Thoracic aorta (tissue), 2 donors: ENCODE measurements at regions not wholly inside any gene's neighbourhood (a gene's known extent, or its start where the extent isn't known, plus 50 kb on each side); places are given as distances from the start of the nearest gene placed in this dataset.
"Not testable (repeated sequence)": the region's sequence is repeated elsewhere in the genome, so short reads cannot be mapped to it uniquely, and the experiment has no call there.

ENCODE experiments used
- ATAC-seq: fragments of 150-250 bp; one replicate; pipeline ENCODE4 v1.8.0; 2017; ENCODE audit warnings: low read depth; ENCODE audit not compliant: insufficient number of reproducible peaks, low FRiP score
- DNase-seq: peaks from one replicate; pipeline ENCODE4 v3.0.0-alpha.2; 2020; ENCODE audit warnings: low spot score
- H3K27ac ChIP-seq, 2 donors: fragments of 200-600 bp; sonication (generic); 1 replicate in 1 of 2; 2 replicates in 1 of 2; pipeline ENCODE4 v1.5.1; 2016; ENCODE audit warnings: mild to moderate bottlenecking in 2 of 2, moderate library complexity in 2 of 2
- H3K27me3 ChIP-seq: fragments of 200-600 bp; sonication (generic); replicated peaks from 2 replicates; pipeline ENCODE4 v1.6.0; 2016; ENCODE audit warnings: mild to moderate bottlenecking; ENCODE audit not compliant: insufficient read depth
- H3K36me3 ChIP-seq: fragments of 200-600 bp; sonication (generic); one replicate; pipeline ENCODE4 v1.5.1; 2016
- H3K4me1 ChIP-seq, 2 donors: fragments of 200-600 bp; sonication (generic); 1 replicate in 1 of 2; 2 replicates in 1 of 2; pipeline versions ENCODE4 v1.5.1 to v1.6.0; 2016; ENCODE audit warnings: low read depth in 2 of 2, mild to moderate bottlenecking in 1 of 2; ENCODE audit not compliant: control insufficient read depth in 1 of 2
- H3K4me3 ChIP-seq: fragments of 200-600 bp; sonication (generic); 2 replicates; pipeline ENCODE4 v1.5.1; 2016; ENCODE audit warnings: mild to moderate bottlenecking
- H3K9me3 ChIP-seq: fragments of 200-600 bp; sonication (generic); 2 replicates; pipeline ENCODE4 v1.5.1; 2016
- TF ChIP-seq, protein P1 (sequence below): fragments of 200-600 bp; sonication (generic); IDR thresholded peaks from one replicate; pipeline ENCODE4 v1.5.1; 2019; ENCODE audit warnings: antibody characterized with exemption

GRCh38 chrX:26762253-26762652 is 546.3 kb downstream of the MAGEB5 start:
- H3K36me3 ChIP-seq = no peaks in the 10 kb centered on the region
- H3K27ac ChIP-seq = no peak overlapping the region
- no peak overlapping the region for H3K4me3 ChIP-seq
- DNase-seq = no peak
- no peaks in the 10 kb centered on the region for H3K9me3 ChIP-seq
- H3K4me1 ChIP-seq = no peaks in the 10 kb centered on the region
- TF ChIP-seq, protein P1, sequence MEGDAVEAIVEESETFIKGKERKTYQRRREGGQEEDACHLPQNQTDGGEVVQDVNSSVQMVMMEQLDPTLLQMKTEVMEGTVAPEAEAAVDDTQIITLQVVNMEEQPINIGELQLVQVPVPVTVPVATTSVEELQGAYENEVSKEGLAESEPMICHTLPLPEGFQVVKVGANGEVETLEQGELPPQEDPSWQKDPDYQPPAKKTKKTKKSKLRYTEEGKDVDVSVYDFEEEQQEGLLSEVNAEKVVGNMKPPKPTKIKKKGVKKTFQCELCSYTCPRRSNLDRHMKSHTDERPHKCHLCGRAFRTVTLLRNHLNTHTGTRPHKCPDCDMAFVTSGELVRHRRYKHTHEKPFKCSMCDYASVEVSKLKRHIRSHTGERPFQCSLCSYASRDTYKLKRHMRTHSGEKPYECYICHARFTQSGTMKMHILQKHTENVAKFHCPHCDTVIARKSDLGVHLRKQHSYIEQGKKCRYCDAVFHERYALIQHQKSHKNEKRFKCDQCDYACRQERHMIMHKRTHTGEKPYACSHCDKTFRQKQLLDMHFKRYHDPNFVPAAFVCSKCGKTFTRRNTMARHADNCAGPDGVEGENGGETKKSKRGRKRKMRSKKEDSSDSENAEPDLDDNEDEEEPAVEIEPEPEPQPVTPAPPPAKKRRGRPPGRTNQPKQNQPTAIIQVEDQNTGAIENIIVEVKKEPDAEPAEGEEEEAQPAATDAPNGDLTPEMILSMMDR = no peak
- no peaks in the 10 kb centered on the region for H3K27me3 ChIP-seq
- no peak for ATAC-seq

- not testable (repeated sequence) for H3K4me3 ChIP-seq, H3K4me1 ChIP-seq, ATAC-seq, H3K27ac ChIP-seq, H3K27me3 ChIP-seq, DNase-seq, H3K9me3 ChIP-seq, H3K36me3 ChIP-seq
Measured at GRCh38 chrX:26755760-26756159, 539.8 kb downstream of the MAGEB5 start.

- ATAC-seq (no peak), DNase-seq (no peak)
- Histone ChIP-seq H3K4me1 (no peaks in the 10 kb centered on the region), H3K27me3 (no peaks in the 10 kb centered on the region), H3K27ac (no peak overlapping the region), H3K36me3 (no peaks in the 10 kb centered on the region), H3K9me3 (no peaks in the 10 kb centered on the region), H3K4me3 (no peak overlapping the region)
- TF ChIP-seq, protein P1 = no peak
Measured at GRCh38 chrX:26747877-26748276, 531.9 kb downstream of the MAGEB5 start.

DNA sequence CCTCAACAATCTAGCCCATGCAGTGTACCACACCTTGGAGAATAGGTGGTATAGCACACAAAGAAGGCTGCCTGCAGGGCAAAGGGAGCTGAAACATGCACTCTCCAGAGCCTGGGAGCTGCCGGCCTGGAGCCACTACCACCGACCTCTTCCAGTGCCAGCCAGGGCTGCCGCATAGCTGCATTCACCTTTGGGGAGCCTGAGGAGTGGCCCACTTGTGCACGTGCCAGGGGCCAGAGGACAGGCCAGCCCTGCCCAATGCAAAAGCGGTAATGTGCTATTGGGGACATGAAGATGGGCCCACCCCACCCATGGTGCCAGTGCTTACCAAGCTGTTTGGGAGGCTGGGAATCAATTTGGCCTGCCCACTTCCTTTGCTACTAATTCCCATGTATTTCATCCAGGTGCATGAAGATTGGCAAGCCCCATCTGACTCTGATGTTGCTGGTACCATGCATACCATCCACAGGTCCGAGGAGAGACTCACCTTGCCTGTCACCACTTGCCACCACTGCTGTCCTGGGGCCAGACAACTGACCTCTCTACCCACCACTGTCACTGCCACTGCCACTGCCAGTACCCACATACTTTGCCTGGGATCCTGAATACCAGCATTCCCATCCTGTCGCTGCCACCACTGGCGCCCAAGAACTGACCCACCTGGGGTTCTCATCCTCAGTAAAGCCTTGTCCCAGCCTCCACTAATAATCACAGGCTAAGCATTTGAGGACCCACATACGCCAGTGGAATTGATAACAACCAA is 506.9 kb downstream of the MAGEB5 start:
- H3K27me3 ChIP-seq = no peaks in the 10 kb centered on the region
- DNase-seq (no peak), ATAC-seq (no peak)
- H3K36me3 ChIP-seq = no peaks in the 10 kb centered on the region
- TF ChIP-seq, protein P1 = no peak
- no peaks in the 10 kb centered on the region for H3K4me1 ChIP-seq
- H3K4me3 ChIP-seq = no peak overlapping the region
- H3K27ac ChIP-seq = no peak overlapping the region
- H3K9me3 ChIP-seq = no peaks in the 10 kb centered on the region

DNA sequence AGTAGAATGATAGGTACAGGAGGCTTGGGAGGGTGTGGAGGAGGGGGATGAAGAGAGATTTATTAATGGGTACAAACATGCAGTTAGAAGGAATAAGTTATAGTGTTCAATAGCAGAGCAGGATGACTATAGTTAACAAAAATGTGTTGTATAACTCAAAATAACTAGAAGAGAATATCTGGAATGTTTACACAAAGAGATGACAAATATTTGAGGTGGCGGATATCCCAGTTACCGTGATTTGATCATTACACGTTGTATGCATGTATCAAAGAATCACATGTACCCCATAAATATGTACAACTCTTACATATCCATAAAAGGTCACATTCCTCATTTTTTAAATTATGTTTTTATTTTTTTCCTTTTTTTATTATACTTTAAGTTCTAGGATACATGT is 456.6 kb downstream of the MAGEB5 start:
- no peak for DNase-seq

More for the DNA sequence above, 456.6 kb downstream of the MAGEB5 start:
- Histone ChIP-seq H3K27ac (no peak overlapping the region), H3K9me3 (no peaks in the 10 kb centered on the region), H3K4me3 (no peak overlapping the region), H3K4me1 (no peaks in the 10 kb centered on the region), H3K27me3 (no peaks in the 10 kb centered on the region), H3K36me3 (no peaks in the 10 kb centered on the region)
- ATAC-seq = no peak
- TF ChIP-seq, protein P1 = no peak
